ENCODE measurements at regions not wholly inside any gene's neighbourhood (a gene's known extent, or its start where the extent isn't known, plus 50 kb on each side); places are given as distances from the start of the nearest gene placed in this dataset.

GRCh38 chr6:84460491-84460890 lies 233.0 kb upstream of the CEP162 start:
- TF ChIP-seq CTCF (IDR thresholded peaks at IDR 0.05; ENCODE audit: low read depth, low read length, poor library complexity, severe bottlenecking) (no peak), EZH2phosphoT487 (IDR thresholded peaks at IDR 0.05; ENCODE audit: borderline replicate concordance, low read length) (no peak)
